GM19372 (cell line): ENCODE measurements at regions not wholly inside any gene's neighbourhood (a gene's known extent, or its start where the extent isn't known, plus 50 kb on each side); places are given as distances from the start of the nearest gene placed in this dataset.

Experiments
- ATAC-seq: cut with Tn5 transposase; IDR thresholded peaks from one replicate; pipeline ENCODE4 v1.9.1; 2021; ENCODE audit warnings: mild to moderate bottlenecking, low read depth, moderate library complexity; ENCODE audit not compliant: unreplicated experiment

DNA sequence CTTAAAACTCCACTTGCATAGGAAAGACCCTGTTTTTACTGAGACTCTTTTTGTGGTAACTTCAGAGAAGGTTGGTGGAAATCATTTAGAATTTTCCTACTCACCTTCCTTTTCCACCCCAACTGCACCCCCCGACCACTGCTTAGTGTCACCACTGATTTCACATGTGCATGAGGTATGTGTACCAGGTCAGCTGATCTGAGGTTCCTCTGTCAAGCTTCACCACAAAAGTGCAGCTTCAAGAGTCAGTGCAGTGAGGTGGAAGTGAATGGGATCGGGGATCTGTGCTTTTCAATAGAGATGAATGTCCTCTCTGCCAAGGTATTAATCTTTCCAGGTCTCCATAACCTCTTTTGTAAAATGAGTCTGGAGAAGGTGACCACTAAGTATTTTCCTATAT lies 260.5 kb upstream of the WWC1 start:
- ATAC-seq = no peak

- no peak for ATAC-seq
Observed at GRCh38 chr5:168031614-168032013, 259.8 kb upstream of the WWC1 start.

- ATAC-seq = no peak
Observed at GRCh38 chr5:168039039-168039438, 252.4 kb upstream of the WWC1 start.

DNA sequence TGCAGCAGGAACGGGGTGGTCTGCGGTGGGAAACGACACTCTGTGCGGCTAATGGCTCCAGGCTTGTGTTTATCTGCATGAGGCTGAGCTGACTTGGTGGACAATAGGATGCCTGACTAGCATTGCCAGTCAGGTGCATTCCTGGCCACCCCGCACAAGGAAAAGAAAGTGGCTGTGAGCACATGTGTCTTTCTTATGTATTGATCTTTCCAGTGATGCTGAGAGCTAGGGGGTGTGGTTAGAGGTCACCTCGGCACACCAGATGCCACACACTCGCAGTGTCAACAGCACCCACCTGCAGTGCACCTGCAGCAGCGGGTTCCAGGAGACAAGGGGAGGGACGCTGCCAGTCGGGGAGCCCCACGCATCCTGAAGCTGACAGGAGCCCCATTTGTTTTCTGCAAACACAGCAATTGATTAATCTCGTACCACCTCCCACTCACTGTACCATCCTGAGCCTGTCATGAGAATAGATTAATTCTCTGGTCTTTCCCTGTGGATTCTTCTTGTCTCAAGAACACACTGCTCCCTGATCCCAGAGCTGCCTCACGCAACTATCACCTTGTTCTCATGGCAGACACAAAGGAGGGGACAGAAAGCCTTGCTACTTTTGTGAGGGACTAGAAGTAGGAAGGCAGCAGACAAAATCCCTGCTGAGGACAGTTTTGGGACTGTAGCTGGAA lies 251.7 kb upstream of the WWC1 start:
- ATAC-seq = no peak

GRCh38 chr5:168041583-168041982 lies 249.9 kb upstream of the WWC1 start:
- no peak for ATAC-seq

DNA sequence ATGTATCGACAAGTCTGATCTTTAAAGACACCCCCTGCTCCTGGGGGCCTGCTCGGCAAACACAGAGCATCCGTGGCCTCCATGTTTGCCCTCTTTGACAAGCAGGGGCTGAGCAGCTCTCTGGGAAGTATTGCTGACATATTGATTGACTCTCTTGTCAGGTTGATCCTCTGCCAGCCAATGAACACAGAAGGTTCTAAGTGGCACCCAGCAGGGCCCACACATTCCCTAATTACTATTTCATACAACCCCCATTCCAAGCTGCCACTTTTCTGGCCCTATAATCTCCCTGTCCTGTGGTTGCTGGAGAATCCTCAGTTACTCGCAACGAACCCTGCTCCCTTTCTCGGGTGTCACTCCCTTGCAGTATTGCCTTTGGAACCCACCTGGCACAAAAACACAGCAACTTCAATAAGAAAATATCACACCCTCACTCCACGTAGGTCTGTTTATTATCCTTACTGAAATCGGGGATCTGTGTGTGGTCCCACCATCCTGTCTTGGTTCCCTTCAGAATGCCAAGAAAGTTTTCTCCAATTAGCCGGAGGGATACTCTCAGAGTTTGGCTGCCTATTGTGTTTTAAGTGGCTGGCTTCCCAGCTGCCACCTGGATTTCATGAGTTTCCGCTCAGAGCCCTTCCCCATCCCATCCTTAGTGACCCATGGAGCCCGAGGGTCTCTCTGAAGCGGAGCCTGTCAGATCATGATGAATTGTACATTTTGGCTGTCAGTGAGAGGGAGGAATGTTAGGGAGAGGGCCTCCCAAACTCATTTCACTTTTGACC lies 249.0 kb upstream of the WWC1 start:
- ATAC-seq = no peak

DNA sequence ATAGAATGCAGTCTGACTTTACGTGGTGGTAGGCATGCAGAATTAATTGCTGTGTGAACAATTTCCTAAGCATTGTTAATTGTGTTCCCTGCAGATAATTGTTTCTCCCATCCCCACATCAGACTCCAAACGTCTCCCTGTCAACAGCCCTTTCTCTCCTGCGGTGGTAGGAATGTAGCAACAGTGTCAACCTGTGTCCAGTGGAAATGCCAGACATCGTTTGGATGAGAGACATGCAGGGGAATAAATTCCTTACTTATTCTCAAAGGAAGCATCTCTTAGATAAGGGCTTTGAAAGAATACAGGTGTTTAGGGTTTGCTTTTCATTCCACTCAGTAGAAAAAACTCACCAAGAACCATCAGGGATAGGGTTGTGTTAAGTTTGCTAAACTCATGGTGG lies 245.3 kb upstream of the WWC1 start:
- ATAC-seq = no peak

DNA sequence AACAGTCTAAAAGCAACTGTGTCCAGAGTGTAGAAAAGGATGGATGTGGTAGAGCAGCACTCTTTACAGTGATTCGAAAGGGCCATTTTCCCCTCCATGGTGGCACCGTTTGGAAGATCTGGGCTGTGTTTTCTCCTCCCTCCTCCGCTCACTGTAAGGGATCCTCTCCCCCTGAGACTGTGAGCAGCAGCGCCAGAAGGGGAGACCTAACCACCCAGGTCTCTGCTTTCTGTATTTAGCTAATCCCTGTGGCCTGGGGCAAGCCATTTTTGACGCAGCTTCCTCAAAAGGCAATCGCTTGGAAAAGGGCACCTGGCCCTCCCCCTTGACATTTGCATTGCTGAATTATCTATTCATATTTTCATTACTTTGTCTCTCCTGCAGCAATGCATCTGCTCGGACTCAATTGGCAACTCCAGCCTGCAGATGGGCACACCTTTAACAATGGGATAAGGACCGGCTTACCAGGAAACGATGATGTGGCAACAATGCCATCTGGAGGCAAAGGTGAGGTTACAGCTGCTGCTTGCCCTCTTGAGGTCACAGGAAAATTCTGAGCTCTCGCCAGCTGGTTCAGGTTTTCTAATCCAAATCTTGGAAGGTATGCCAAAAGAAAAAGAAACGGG lies 244.3 kb upstream of the WWC1 start:
- no peak for ATAC-seq

- ATAC-seq = no peak
Observed at GRCh38 chr5:168047669-168048111, 243.8 kb upstream of the WWC1 start.

GRCh38 chr5:168048486-168048885 lies 243.0 kb upstream of the WWC1 start:
- no peak for ATAC-seq

- ATAC-seq = no peak
Observed at GRCh38 chr5:168052686-168053085, 238.8 kb upstream of the WWC1 start.

DNA sequence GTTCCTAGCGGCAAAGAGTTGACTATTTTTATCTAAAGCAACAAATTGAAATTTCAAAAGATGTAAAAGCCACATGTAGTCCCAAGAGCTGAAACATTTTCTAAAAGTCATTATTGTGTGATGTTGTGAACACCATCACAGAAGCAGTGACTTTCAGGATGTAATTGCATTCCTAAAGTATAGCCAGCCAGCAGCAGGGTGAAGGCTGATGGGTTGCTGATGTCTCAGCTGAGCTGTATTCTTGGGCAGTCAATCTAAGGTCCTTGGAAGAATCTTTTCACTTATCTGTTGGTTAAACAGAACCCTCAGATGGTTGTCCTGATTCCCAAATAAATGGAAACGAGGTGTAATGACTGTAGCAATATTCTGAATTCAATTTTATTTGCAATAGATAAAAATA lies 237.4 kb upstream of the WWC1 start:
- ATAC-seq = no peak

- no peak for ATAC-seq
Observed at GRCh38 chr5:168055141-168055683, 236.2 kb upstream of the WWC1 start.

GRCh38 chr5:168055961-168056360 lies 235.5 kb upstream of the WWC1 start:
- no peak for ATAC-seq

DNA sequence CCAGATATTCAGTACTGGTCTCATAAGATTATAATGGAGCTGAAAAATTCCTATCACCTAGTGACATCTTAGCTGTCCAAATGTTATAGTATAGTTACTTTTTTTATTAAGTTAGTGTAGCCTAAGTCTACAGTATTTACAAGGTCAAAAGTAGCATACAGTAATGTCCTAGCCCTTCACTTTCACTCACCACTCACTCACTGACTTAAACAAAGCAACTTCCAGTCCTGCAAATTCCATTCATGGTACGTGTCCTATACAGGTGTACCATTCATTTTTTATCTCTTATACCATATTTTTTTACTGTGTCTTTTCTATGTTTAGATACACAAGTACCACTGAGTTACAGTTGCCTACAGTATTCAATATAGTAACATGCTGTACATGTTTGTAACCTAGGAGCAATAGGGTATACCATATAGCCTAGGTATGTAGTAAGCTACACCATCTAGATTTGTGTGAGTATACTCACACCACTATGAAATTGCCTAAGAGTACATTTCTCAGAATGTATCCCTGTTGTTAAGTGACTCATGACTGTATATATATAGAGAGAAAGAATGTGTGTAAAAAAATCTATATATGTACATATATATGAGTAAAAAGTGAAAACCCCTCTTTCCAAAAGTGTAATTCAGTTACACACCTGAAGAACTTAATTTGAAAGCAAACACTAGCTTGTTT lies 234.8 kb upstream of the WWC1 start:
- ATAC-seq = no peak

DNA sequence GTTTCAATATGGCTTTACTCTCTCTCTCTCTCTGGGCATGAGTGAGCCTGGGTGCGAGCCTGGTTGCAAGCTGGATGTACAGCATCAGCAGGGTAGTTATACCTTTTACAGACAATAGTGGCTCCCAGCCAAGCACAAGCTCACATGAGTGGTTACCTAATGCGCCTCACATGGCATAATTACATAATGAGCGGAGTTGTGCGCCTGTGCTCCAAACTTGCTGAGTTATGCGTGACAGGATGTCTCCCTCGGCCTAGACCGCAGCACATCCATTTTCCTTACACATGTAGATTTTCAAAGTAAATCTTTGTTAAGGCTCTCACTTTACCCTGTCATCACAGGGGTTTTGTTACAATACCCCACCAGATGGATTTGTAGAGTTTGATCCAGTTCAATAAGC lies 233.5 kb upstream of the WWC1 start:
- ATAC-seq = no peak

DNA sequence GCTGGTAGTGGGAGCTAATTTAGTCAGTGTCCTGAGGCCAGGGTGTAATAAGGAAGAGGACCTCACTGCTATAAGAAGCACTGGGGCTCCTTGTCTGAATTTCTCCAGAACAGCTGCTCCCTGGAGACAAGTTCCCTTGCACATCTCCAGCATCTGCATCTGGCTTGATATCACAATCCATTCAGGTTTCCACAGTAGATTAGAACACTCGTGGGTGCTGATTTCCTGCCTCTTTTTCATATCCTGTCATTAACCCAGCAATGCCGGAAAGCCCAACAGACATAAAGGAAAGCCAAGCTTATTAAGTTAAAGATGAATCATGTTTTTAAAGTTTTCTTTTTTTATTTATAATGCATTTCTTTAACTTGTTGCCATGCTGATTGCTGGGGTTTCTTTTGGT lies 232.3 kb upstream of the WWC1 start:
- ATAC-seq = no peak

GRCh38 chr5:168062239-168062638 lies 229.2 kb upstream of the WWC1 start:
- ATAC-seq = no peak

DNA sequence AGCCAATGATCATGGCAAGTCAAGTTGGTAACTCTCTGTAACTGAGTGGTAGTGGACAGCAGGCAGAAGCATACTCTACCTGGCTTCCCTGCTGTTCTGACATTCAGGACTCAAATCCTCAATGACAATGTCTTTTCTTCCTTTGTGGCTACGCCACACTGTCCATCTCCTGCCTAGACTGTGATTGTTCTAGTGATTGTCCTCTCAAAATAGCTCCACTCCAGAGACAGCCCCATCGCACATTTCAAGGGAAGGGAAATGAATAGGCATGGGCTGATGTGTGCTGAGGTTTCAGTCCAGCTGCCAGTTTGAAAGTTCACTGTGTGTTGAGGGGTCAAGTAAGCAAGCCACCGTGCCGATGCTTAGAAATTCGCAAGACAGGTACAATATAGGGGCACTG lies 227.0 kb upstream of the WWC1 start:
- ATAC-seq = no peak

DNA sequence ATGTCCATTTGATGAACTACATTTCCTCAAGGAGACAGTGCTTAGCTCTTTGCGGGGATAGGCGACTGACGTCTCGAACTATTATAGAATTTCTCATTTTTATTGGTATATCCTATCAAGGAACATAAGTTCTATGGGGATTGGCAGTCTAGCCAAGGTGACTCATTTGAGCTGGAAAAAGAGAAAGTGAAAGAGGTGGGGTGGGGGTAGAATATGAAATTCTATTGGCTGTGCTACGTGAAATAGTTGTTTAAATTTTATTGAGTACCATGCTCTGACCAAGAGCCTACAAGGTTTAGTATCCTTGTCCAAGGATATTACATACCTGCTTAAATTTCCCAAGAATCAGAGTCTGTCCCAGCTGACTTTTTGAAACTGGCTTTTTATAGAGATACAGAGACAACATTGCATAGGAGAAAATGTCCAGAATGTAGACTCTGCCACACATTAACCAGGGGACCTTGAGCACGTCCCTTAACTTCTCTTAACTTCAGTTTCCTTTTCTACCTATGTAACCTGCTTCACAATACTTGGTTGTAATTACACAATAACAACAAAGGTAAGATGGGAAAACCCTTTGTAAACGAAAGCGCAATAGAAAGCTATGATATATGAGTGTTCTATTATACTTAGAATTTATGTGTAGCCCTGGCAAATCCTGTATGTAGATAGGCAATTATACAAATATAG lies 226.4 kb upstream of the WWC1 start:
- ATAC-seq = no peak
